Endodermal cell (in vitro differentiated cells): ENCODE measurements at regions not wholly inside any gene's neighbourhood (a gene's known extent, or its start where the extent isn't known, plus 50 kb on each side); places are given as distances from the start of the nearest gene placed in this dataset.

Experiments
- DNase-seq: peaks from one replicate; pipeline ENCODE4 v3.0.0-alpha.2; 2017
- H3K27ac ChIP-seq: 2 replicates; pipeline ENCODE4 v1.5.1; 2013; ENCODE audit warnings: mild to moderate bottlenecking, low read depth, low read length, moderate library complexity
- H3K27me3 ChIP-seq: 2 replicates; pipeline ENCODE4 v1.6.1; 2013; ENCODE audit warnings: mild to moderate bottlenecking, low read length, moderate library complexity; ENCODE audit not compliant: insufficient read depth, control insufficient read depth, poor library complexity, severe bottlenecking
- H3K36me3 ChIP-seq: 2 replicates; pipeline ENCODE4 v1.7.0; 2013; ENCODE audit warnings: mild to moderate bottlenecking, low read length, moderate library complexity; ENCODE audit not compliant: control insufficient read depth, insufficient read depth
- H3K4me1 ChIP-seq: one replicate; pipeline ENCODE4 v1.7.0; 2013; ENCODE audit warnings: low read length; ENCODE audit not compliant: control insufficient read depth, insufficient read depth
- H3K4me3 ChIP-seq: 2 replicates; pipeline ENCODE4 v1.5.1; 2013; ENCODE audit warnings: mild to moderate bottlenecking, low read length, moderate library complexity
- H3K9ac ChIP-seq: 2 replicates; pipeline ENCODE4 v1.6.1; 2013; ENCODE audit warnings: mild to moderate bottlenecking, low read length, moderate library complexity; ENCODE audit not compliant: poor library complexity, severe bottlenecking; ENCODE audit errors: extremely low read depth
- H3K9me3 ChIP-seq: 2 replicates; pipeline ENCODE4 v1.6.1; 2013; ENCODE audit warnings: mild to moderate bottlenecking, low read length, moderate library complexity; ENCODE audit not compliant: control insufficient read depth
- H3K27ac Mint-ChIP-seq: 2 replicates; pipeline ENCODE4 v1.8.0; 2020; ENCODE audit warnings: mixed read lengths
- H3K27me3 Mint-ChIP-seq: 2 replicates; pipeline ENCODE4 v1.8.0; 2021; ENCODE audit warnings: mild to moderate bottlenecking, mixed read lengths; ENCODE audit not compliant: insufficient read depth
- H3K36me3 Mint-ChIP-seq: 2 replicates; pipeline ENCODE4 v1.8.0; 2020; ENCODE audit warnings: low read depth, mixed read lengths
- H3K4me1 Mint-ChIP-seq: 2 replicates; pipeline ENCODE4 v1.8.0; 2020; ENCODE audit warnings: mixed read lengths
- H3K4me3 Mint-ChIP-seq: 2 replicates; pipeline ENCODE4 v1.8.0; 2020; ENCODE audit warnings: mild to moderate bottlenecking, moderate library complexity, mixed read lengths
- H3K9me3 Mint-ChIP-seq: 2 replicates; pipeline ENCODE4 v1.8.0; 2020; ENCODE audit warnings: mild to moderate bottlenecking, mixed read lengths
- WGBS, 2 experiments: methylation state at CpG; one replicate each; pipeline versions ENCODE4 v1.1.5 to v1.1.7; 2013; ENCODE audit warnings: missing lambda C conversion rate in 2 of 2, mixed read lengths in 1 of 2; ENCODE audit not compliant: insufficient coverage in 1 of 2, insufficient read length in 1 of 2; 5-methylcytosine and 5-hydroxymethylcytosine counted together
- TF ChIP-seq, protein P1 (sequence below): fragments of 200-600 bp; sonication (generic); conservative IDR thresholded peaks from 2 replicates; pipeline ENCODE4 v1.5.0; 2021; ENCODE audit warnings: antibody characterized with exemption, mild to moderate bottlenecking

DNA sequence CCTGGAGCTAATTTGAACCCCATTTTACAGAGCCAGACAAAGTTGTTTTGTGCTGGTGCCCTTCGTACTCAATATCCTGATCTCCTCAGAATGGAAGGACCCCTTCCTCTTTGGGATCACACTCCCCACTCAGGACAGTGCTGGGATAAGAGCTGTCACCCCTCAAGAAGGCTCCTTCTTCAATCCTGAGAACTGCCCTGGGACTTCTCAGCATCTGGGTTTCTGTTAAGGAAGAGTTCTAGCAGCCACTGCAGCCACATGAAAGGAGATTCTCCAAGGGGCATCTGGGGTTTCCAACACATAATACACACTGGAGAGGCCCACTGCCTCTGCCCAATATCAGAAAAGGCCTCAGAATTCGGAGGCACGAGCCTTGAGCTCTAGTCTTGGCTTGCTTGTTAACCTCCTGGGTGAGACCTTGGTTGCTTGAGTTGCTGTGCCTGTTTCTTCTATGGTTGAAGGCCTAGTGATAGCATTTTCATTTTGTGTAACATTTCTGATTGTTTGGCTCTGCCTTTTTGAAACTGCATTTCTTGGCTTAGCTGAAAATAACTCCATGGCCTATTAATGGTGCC lies 78.8 kb upstream of the NMNAT3 start:
- Mint-ChIP-seq H3K27me3 (no peaks in the 10 kb centered on the region), H3K27ac (no peak overlapping the region), H3K4me3 (no peak overlapping the region), H3K9me3 (no peaks in the 10 kb centered on the region), H3K4me1 (peaks cover 5% of the 10 kb centered on the region), H3K36me3 (no peaks in the 10 kb centered on the region)
- Histone ChIP-seq H3K9me3 (no peaks in the 10 kb centered on the region), H3K4me3 (no peak overlapping the region), H3K27ac (no peak overlapping the region), H3K36me3 (no peaks in the 10 kb centered on the region), H3K4me1 (no peaks in the 10 kb centered on the region), H3K9ac (no peak overlapping the region), H3K27me3 (no peaks in the 10 kb centered on the region)
- peak; percentile 32 for DNase-seq
- 94% methylated on average over 3 of the region's 3 CpGs for WGBS, 2 experiments
- TF ChIP-seq, protein P1, sequence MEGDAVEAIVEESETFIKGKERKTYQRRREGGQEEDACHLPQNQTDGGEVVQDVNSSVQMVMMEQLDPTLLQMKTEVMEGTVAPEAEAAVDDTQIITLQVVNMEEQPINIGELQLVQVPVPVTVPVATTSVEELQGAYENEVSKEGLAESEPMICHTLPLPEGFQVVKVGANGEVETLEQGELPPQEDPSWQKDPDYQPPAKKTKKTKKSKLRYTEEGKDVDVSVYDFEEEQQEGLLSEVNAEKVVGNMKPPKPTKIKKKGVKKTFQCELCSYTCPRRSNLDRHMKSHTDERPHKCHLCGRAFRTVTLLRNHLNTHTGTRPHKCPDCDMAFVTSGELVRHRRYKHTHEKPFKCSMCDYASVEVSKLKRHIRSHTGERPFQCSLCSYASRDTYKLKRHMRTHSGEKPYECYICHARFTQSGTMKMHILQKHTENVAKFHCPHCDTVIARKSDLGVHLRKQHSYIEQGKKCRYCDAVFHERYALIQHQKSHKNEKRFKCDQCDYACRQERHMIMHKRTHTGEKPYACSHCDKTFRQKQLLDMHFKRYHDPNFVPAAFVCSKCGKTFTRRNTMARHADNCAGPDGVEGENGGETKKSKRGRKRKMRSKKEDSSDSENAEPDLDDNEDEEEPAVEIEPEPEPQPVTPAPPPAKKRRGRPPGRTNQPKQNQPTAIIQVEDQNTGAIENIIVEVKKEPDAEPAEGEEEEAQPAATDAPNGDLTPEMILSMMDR, result no peak

DNA sequence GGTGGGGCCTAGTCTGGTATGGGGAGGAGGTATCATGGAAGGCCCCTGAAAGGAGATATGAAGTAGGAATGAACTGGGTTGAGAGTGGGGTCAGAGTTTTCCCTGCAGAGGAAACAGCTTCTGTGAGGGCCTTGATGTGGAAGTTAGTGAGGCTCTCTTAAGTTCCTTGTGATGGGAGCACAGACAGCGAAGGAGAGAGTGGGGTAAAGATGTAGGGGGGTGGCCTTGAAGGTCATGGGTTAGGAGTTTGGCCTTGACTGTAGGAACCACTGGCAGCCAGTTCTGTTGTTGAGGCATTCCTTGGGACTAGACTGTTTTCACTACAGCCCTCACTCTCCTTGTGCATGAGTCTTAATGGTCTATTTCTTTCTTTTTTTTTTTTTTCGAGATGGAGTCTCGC lies 77.8 kb upstream of the NMNAT3 start:
- DNase-seq, result peak; percentile 16
- Histone ChIP-seq H3K27ac (no peak overlapping the region), H3K4me1 (no peaks in the 10 kb centered on the region), H3K36me3 (no peaks in the 10 kb centered on the region), H3K27me3 (no peaks in the 10 kb centered on the region), H3K4me3 (no peak overlapping the region), H3K9ac (no peak overlapping the region), H3K9me3 (peaks cover 3% of the 10 kb centered on the region)
- Mint-ChIP-seq H3K27me3 (no peaks in the 10 kb centered on the region), H3K4me3 (no peak overlapping the region), H3K4me1 (peaks cover 5% of the 10 kb centered on the region), H3K36me3 (no peaks in the 10 kb centered on the region), H3K27ac (no peak overlapping the region), H3K9me3 (peaks cover 3% of the 10 kb centered on the region)
- TF ChIP-seq, protein P1, result no peak
- 89 to 100% methylated on average over 1 to 3 of the region's 3 CpGs for WGBS, 2 experiments

DNA sequence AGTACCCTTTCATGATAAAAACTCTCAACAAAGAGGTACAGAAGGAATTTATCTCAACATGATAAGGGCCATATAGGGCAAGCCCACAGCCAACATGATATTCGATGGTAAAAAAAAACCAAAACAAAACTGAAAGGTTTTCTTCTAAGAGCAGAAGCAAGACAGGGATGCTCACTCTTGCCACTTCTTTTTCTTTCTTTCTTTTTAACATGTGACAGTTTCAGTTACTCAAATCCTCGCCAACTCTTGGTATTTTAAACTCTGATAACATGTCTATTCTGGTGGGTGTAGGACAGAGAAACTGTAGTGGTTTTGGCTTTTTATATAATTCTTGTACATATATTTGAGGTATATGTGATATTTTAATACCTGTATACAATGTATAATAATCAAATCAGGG lies 74.0 kb upstream of the NMNAT3 start:
- Histone ChIP-seq H3K36me3 (no peaks in the 10 kb centered on the region), H3K9me3 (peaks cover 19% of the 10 kb centered on the region), H3K4me1 (no peaks in the 10 kb centered on the region), H3K4me3 (no peak overlapping the region), H3K9ac (no peak overlapping the region), H3K27ac (no peak overlapping the region), H3K27me3 (no peaks in the 10 kb centered on the region)
- no peak for DNase-seq
- H3K4me3 Mint-ChIP-seq, result no peak overlapping the region
- H3K36me3 Mint-ChIP-seq, result no peaks in the 10 kb centered on the region
- H3K27ac Mint-ChIP-seq, result no peak overlapping the region
- TF ChIP-seq, protein P1, result no peak
- no peaks in the 10 kb centered on the region for H3K27me3 Mint-ChIP-seq
- H3K9me3 Mint-ChIP-seq, result peaks cover 8% of the 10 kb centered on the region
- H3K4me1 Mint-ChIP-seq, result no peaks in the 10 kb centered on the region
- WGBS, 2 experiments, result 87 to 100% methylated on average over 1 to 2 of the region's 2 CpGs
